ENCODE measurements at regions not wholly inside any gene's neighbourhood (a gene's known extent, or its start where the extent isn't known, plus 50 kb on each side); places are given as distances from the start of the nearest gene placed in this dataset.

GRCh38 chr1:189726806-189727205 is 750.9 kb downstream of the BRINP3 start:
- H2AFZ ChIP-seq (ENCODE audit: low read length) = no peak overlapping the region
- no peaks in the 10 kb centered on the region for H3K9me3 ChIP-seq (ENCODE audit: low read length)
- H3K4me3 ChIP-seq (ENCODE audit: low read depth, low read length, poor library complexity, severe bottlenecking) = no peak overlapping the region
- ChIA-PET CTCF (ENCODE audit: unreplicated experiment) (no interaction called here), POLR2A (interaction anchor here (0.6 kb wide), 1 partner anchor 1076 kb away, joined by 3 read pairs; no protein-coding TSS in a partner anchor)
- TF ChIP-seq EZH2phosphoT487 (IDR thresholded peaks at IDR 0.05; ENCODE audit: borderline replicate concordance, low read depth, low read length) (no peak), CTCF (conservative IDR thresholded peaks at IDR 0.05; ENCODE audit: low read length) (no peak)
- H3K79me2 ChIP-seq (ENCODE audit: insufficient read depth, low read depth, low read length) = no peaks in the 10 kb centered on the region
- H3K4me2 ChIP-seq (ENCODE audit: low read length) = no peak overlapping the region
- no TSS peak for BruUV-seq (replicated peaks)
- no peaks in the 10 kb centered on the region for H4K20me1 ChIP-seq (ENCODE audit: insufficient read depth, low read length)
- no peaks in the 10 kb centered on the region for H3K4me1 ChIP-seq (ENCODE audit: insufficient read depth, low read length, poor library complexity, severe bottlenecking)
- DNase-seq (ENCODE audit: low spot score) = no peak
- no peaks in the 10 kb centered on the region for H3K36me3 ChIP-seq (ENCODE audit: insufficient read depth, low read length)
- no peak overlapping the region for H3K27ac ChIP-seq (ENCODE audit: low read depth, low read length, poor library complexity, severe bottlenecking)
- no peaks in the 10 kb centered on the region for H3K9me2 ChIP-seq (ENCODE audit: insufficient read depth, low read length)
- intact Hi-C loops (cut with micrococcal nuclease; ENCODE audit: unreplicated experiment) = no loop called here

GRCh38 chr1:189751311-189751710 is 726.4 kb downstream of the BRINP3 start:
- DNase-seq (ENCODE audit: low spot score) = no peak

More at GRCh38 chr1:189751311-189751710, 726.4 kb downstream of the BRINP3 start:
- Histone ChIP-seq H4K20me1 (ENCODE audit: insufficient read depth, low read length) (no peaks in the 10 kb centered on the region), H2AFZ (ENCODE audit: low read length) (no peak overlapping the region), H3K9me3 (ENCODE audit: low read length) (no peaks in the 10 kb centered on the region), H3K9me2 (ENCODE audit: insufficient read depth, low read length) (no peaks in the 10 kb centered on the region), H3K4me3 (ENCODE audit: low read depth, low read length, poor library complexity, severe bottlenecking) (no peak overlapping the region), H3K4me1 (ENCODE audit: insufficient read depth, low read length, poor library complexity, severe bottlenecking) (no peaks in the 10 kb centered on the region), H3K79me2 (ENCODE audit: insufficient read depth, low read depth, low read length) (no peaks in the 10 kb centered on the region), H3K4me2 (ENCODE audit: low read length) (no peak overlapping the region), H3K27ac (ENCODE audit: low read depth, low read length, poor library complexity, severe bottlenecking) (no peak overlapping the region), H3K36me3 (ENCODE audit: insufficient read depth, low read length) (no peaks in the 10 kb centered on the region)
- intact Hi-C loops (cut with micrococcal nuclease; ENCODE audit: unreplicated experiment) = no loop called here
- no peak for TF ChIP-seq EZH2phosphoT487 (IDR thresholded peaks at IDR 0.05; ENCODE audit: borderline replicate concordance, low read depth, low read length)
- TF ChIP-seq CTCF (conservative IDR thresholded peaks at IDR 0.05; ENCODE audit: low read length) = no peak
- CTCF ChIA-PET (ENCODE audit: unreplicated experiment) = no interaction called here
- BruUV-seq (replicated peaks) = no TSS peak
- POLR2A ChIA-PET = no interaction called here

Data from OCI-LY7 (cell line).